Esophagus squamous epithelium (tissue), 4 donors: ENCODE measurements at regions not wholly inside any gene's neighbourhood (a gene's known extent, or its start where the extent isn't known, plus 50 kb on each side); places are given as distances from the start of the nearest gene placed in this dataset.

ENCODE experiments used
- CTCF ChIP-seq, 6 experiments: fragments of 450-650 bp in 4 of 6; fragments of 200-600 bp in 2 of 6; sonication (generic) in 2 of 6; IDR thresholded peaks; one replicate each; pipeline ENCODE4 v1.5.1; 2016 to 2019; ENCODE audit warnings: antibody characterized with exemption in 6 of 6, mild to moderate bottlenecking in 4 of 6, moderate library complexity in 4 of 6
- POLR2A ChIP-seq, 4 donors: fragments of 450-650 bp; IDR thresholded peaks; one replicate each; pipeline ENCODE4 v1.6.1; 2017; ENCODE audit warnings: antibody characterized with exemption in 4 of 4, mild to moderate bottlenecking in 4 of 4, moderate library complexity in 3 of 4

DNA sequence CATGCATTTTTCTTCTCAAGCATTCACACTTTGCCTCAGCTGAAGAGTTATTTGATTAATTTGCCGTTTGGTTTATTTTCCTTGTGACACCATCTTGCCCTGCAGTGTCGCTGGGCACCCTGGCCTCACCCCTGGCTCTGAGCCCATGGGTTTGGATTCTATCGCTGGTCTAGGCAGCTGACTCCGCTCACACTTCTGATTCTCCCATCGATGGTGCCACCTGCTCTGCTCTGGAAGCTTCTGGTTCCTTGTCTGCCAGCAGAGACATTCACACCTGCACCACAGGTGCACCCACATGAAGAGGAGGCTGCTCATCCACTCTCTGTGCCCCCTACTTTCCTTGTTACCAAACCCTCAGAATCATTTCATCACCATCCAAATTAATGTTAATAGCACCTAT is 291.6 kb upstream of the CDH4 start:
- TF ChIP-seq POLR2A (IDR thresholded peaks at IDR 0.05) (no peak), CTCF (IDR thresholded peaks at IDR 0.05) (no peak)
